Stimulated activated CD8-positive, alpha-beta memory T cell treated with anti-CD3 and anti-CD28 coated beads, Interleukin-4, amount 100 ng/mL, for 48 hours (primary cell): ENCODE measurements at regions not wholly inside any gene's neighbourhood (a gene's known extent, or its start where the extent isn't known, plus 50 kb on each side); places are given as distances from the start of the nearest gene placed in this dataset.

ENCODE experiments used
- DNase-seq: peaks from one replicate; pipeline ENCODE4 v3.0.0-alpha.2; 2020

GRCh38 chr18:46269275-46269674 lies 165.1 kb downstream of the HAUS1 start:
- no peak for DNase-seq

GRCh38 chr18:46271488-46271887 lies 167.3 kb downstream of the HAUS1 start:
- no peak for DNase-seq

DNA sequence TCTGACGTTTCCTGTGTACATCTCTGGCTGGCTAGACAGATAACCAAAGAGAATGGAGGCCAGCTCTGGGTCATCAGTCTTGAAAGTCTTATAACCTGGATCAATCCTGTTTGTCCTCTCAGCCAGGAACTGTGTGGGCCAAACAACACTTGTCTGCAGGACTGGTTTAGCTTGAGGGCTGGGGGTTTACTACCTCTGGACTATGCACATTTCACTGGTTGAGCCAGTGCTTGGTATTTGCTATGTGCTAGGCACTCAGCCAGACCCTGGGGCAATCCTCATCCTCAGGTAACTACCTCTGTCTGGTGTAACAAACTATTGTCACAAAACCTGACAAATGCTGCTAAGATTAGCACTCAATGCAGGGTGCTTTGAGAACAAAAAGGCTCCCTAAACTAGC lies 169.7 kb downstream of the HAUS1 start:
- no peak for DNase-seq

DNA sequence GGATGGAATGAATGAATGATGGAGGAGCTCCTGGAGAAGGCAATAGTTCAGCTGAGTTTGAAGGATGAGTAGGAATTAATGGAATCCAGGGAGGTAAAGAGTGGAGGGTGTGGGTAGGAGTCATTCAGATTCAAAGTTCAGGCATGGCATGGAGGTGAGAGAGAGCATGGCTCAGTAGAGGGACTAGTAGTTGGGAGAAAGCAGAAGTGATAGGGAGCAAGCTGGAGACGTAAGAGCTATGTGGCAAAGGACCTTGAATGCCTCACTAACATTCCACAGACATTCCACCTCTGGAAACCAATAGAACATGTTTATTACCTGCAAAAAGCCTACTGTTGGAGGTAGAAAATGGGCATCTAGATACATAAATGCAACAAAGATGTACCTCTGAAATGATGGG lies 170.1 kb downstream of the HAUS1 start:
- DNase-seq = no peak

GRCh38 chr18:46275370-46275769 lies 171.2 kb downstream of the HAUS1 start:
- DNase-seq = no peak

GRCh38 chr18:46276748-46277147 lies 172.6 kb downstream of the HAUS1 start:
- DNase-seq = no peak

GRCh38 chr18:46278481-46279465 lies 174.6 kb downstream of the HAUS1 start:
- no peak for DNase-seq

GRCh38 chr18:46279673-46280072 lies 175.5 kb downstream of the HAUS1 start:
- DNase-seq = no peak

GRCh38 chr18:46281185-46282176 lies 177.3 kb downstream of the HAUS1 start:
- peak; percentile 76 for DNase-seq

DNA sequence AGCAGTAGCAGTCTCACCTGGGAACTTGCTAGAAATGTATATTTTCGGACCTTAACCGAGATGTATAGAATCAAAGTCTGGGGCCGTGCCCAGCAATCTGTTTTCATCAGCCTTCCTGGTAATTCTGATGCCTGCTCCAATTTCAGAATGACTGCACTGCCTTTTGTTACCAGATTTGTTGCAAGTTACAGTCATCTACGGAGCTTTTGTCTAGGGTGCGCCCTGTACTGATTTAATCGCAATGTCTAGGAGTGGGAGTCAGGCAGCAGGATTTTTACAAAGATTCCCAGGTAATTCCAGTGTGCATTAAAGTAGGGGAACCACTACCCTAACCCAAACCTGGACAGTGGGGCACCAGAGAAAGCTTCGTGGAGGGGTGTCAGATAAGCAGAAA lies 178.0 kb downstream of the HAUS1 start:
- no peak for DNase-seq

DNA sequence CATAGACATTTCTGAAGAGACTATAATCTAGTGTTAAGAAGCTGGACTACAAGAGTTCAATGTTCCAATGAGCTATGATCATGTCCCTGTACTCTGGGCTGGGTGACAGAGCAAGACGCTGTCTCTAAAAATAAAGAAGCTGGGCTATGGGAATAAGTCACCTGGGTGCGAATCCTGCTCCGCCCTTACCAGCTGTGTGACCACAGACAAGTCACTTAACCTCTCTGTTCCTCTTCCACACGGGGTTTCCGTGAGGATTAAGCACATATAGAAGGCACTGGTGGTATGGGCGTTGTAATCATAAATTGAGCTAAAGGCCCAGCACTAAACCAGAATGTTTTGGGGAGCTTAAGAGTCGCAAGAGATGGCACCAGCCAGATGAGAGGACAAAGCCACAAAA lies 178.5 kb downstream of the HAUS1 start:
- no peak for DNase-seq

- no peak for DNase-seq
Observed at GRCh38 chr18:46283268-46283667, 179.1 kb downstream of the HAUS1 start.

DNA sequence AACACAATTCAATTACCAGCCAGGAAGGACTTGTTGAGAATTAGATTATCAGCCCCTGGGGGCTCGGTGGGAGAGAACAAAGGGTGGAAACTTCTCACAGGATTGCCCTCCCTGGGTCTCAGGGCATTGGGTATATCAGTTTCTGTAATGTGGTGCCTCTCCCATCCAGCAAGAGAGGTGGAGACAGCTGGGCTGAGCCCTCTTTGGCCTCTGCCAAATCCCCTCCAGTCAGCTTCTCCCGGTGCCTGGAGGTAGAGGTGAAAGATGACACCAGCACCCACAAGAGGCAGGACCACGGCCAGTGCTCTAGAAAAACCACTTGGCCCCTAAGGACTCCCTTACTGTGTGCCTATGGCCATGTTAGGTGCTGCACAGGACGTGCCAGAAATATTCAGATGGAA lies 179.7 kb downstream of the HAUS1 start:
- no peak for DNase-seq

GRCh38 chr18:46289463-46289862 lies 185.3 kb downstream of the HAUS1 start:
- peak; percentile 5 for DNase-seq

DNA sequence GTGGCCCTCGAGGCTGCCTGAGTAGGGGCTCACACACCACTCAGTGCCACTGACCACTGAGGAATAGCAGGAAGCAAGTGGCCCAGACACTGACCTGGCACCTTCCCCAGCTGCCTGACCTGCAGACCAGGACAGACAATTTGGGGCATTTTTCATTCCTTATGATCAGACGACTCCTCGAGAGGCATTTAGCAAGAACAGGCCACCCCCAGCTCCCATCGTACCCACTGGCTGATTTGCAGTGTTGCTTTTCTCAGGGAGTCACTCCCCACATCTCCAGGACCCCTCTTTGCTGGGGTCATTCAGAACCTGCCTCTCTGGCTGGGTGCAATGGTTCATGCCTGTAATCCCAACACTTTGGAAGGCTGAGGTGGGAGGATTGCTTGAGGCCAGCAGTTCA lies 185.7 kb downstream of the HAUS1 start:
- peak; percentile 5 for DNase-seq

DNA sequence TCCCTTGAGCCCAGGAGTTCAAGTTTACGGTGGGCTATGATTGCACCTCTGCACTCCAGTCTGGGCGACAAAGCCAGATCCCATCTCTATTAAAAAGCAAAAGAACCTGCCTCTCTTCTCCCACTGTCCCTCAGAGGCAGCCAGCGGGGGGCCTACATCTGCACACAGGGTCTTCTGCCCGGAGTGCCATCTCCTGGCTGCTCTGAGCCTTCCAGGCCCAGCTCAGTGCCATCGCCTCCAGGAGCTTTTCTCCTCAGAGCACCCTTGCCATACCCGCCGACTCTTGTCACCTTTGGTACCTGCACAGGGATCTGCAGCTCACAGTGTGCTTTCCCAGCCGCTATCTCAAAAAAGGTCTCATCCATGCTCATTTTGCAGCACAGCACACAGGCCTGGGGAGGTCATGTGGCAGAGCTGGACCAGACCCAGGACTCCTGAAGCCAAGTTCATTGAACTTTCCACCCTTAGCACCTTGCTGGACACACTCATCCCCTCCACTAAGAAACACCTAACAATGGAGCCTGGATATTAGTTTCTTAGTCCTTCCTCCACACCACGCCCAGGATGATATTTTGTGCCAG lies 186.3 kb downstream of the HAUS1 start:
- DNase-seq = no peak

GRCh38 chr18:46291149-46291548 lies 187.0 kb downstream of the HAUS1 start:
- DNase-seq = peak; percentile 22

DNA sequence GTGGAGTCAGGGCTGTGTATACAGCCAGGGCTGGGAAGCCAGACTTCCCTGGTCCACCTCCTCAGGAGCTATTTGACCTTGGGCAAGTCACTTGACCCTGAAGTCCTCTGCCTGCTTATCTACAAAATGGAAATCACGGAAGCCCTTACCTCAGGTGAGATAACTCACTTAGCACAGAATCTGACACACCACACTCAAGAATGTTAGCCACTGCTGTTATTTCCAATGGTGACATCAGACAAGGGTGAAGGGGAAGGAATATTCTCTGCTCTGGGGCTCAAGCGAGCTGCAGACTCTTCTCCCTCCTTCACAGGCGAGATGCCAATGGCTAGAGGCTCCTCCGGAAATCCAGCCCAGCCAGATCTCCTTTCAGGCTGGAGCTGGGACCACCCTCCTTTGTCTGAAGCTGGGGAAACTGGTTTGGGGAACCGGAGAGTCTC lies 189.6 kb downstream of the HAUS1 start:
- no peak for DNase-seq

DNA sequence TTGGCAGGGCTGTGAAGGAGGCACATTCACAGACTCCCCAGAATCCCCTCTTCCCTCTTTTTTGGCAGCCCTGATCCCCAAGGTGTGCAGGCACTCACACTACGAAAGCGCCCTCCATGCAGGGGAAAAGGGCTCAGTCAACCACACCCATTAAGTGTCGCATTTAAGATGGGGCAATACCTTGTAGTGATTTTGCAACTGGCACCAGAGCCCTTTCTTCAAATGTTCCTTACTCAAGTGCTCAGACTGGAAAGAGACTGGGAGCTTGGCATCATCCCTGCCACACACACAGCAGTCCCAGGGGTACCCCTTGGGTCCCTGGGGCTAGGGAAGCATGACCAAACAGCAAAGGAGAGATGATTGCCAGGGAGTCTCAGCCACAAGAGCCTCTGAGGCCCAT lies 190.1 kb downstream of the HAUS1 start:
- DNase-seq = no peak

DNA sequence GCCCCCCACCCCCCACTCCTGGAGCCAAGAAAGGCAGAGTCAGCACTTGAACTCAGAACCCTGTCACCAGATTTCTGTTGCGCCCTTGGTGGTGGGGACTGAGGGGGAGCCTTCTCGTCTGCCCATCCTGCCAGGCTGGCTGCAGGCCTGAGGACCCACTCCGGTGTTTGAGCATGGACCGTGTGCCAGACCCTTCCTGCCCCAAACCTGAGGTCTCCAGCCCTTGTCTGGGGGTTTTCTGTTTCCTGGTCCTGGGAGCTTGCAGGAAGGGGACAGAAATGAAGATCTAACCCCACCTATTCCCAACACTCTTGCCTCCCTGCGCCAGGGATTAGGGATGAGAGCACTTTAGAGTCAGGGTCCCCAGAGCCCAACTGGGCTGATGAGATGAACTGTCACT lies 190.6 kb downstream of the HAUS1 start:
- DNase-seq = no peak

DNA sequence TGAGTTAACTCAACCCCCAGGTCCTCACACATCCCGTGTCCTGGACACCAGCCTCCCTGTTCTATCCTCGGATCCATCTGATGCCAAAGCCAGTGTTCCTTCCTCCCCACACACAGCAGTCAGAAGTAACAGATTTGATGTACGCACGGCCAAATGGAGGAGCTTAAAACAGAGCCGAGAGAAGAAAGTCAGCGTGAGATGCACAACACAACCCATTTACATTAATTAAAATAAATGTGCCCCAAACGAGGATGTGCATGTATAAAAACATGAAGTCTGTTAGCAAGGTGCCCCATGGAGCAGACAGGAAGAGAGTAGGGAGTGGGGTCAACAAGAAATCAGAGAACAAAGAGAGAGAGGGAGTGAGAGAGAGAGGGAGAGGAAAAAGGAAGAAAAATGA lies 191.2 kb downstream of the HAUS1 start:
- DNase-seq = no peak

DNA sequence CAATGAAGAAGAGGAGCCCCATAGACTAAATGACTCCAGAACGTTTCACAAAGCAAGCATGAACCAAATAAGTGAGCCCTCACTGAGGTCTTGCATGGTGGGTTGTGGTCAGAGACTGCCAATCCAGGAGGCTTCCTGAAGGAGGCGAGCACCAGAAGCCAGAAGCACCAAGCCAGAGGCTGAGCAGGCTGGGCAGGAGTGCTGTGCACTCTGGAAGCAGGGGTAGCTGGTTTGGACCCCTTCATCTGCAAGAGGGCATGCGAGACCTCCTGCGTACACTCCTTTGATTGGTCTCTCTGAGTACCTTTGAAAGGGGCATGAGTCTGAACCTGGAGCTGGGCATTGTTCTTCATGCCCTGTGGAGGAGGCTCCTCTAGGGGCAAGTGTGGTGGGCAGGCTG lies 192.5 kb downstream of the HAUS1 start:
- DNase-seq = no peak

DNA sequence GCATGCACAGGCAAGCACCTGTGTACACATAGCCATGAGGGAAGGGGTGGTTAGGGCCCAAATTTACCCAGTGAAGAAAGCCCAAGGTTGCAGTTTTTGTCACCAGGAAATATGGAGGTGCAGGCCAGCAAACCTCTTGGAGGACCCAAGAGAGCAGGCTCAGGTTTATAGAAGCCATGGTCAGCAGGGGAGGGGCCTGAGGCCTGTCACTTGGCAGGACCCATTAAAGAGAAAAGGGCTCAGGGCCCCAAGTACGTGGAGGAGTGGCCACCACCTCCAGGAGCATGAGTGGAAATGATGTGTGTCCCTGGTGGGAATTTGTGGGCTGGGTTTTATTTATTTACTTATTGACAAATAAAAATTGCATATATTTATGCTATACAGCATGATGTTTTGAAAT lies 192.9 kb downstream of the HAUS1 start:
- no peak for DNase-seq
